ENCODE measurements at regions not wholly inside any gene's neighbourhood (a gene's known extent, or its start where the extent isn't known, plus 50 kb on each side); places are given as distances from the start of the nearest gene placed in this dataset.

GRCh38 chr6:120489941-120490340, 844.3 kb downstream of the TBC1D32 start:
- TF ChIP-seq PBX3 (IDR thresholded peaks at IDR 0.05) (no peak), JUND (IDR thresholded peaks at IDR 0.05) (no peak), RXRA (IDR thresholded peaks at IDR 0.05; ENCODE audit: borderline replicate concordance, low read depth) (no peak), FOSL2 (IDR thresholded peaks at IDR 0.05; ENCODE audit: borderline replicate concordance, low read depth) (no peak), RAD21 (IDR thresholded peaks at IDR 0.05; ENCODE audit: low read length) (no peak), TAF1 (IDR thresholded peaks at IDR 0.05; ENCODE audit: borderline replicate concordance, low read depth, low read length) (no peak)
- Histone ChIP-seq H3K4me3 (ENCODE audit: low read depth in 2 of 2, low read length in 1 of 2) (no peak overlapping the region), H3K4me2 (no peak overlapping the region), H3K4me1 (ENCODE audit: control insufficient read depth in 1 of 2, insufficient read depth in 2 of 2, low read depth in 1 of 2, low read length in 1 of 2) (no peaks in the 10 kb centered on the region), H3F3A (replicated peaks; ENCODE audit: insufficient read depth) (no peaks in the 10 kb centered on the region), H3K9me3 (no peaks in the 10 kb centered on the region), H4K20me1 (ENCODE audit: insufficient read depth) (no peaks in the 10 kb centered on the region), H2AFZ (ENCODE audit: low read depth) (no peak overlapping the region), H3K9me2 (no peaks in the 10 kb centered on the region), H3K36me3 (replicated peaks in 1 of 2; ENCODE audit: control insufficient read depth in 1 of 2, insufficient read depth in 2 of 2, low read length in 1 of 2) (no peaks in the 10 kb centered on the region), H3K9ac (no peak overlapping the region), H3K27me3 (ENCODE audit: insufficient read depth) (no peaks in the 10 kb centered on the region), H3K79me2 (ENCODE audit: insufficient read depth) (no peaks in the 10 kb centered on the region), H3K27ac (ENCODE audit: low read depth in 2 of 2, low read length in 1 of 2) (no peak overlapping the region)
- no peak for DNase-seq
- CTCF ChIA-PET = no interaction called here
- POLR2A ChIA-PET = no interaction called here
- 40% methylated on average over 2 of the region's 2 CpGs for WGBS (ENCODE audit: low lambda C conversion rate)

GRCh38 chr6:120484146-120484545, 850.1 kb downstream of the TBC1D32 start:
- POLR2A ChIA-PET = no interaction called here
- Histone ChIP-seq H3K27me3 (ENCODE audit: insufficient read depth) (no peaks in the 10 kb centered on the region), H3K9me2 (no peaks in the 10 kb centered on the region), H3K27ac (ENCODE audit: low read depth in 2 of 2, low read length in 1 of 2) (no peak overlapping the region), H3F3A (replicated peaks; ENCODE audit: insufficient read depth) (no peaks in the 10 kb centered on the region), H3K4me1 (ENCODE audit: control insufficient read depth in 1 of 2, insufficient read depth in 2 of 2, low read depth in 1 of 2, low read length in 1 of 2) (no peaks in the 10 kb centered on the region), H3K4me3 (ENCODE audit: low read depth in 2 of 2, low read length in 1 of 2) (no peak overlapping the region), H3K36me3 (replicated peaks in 1 of 2; ENCODE audit: control insufficient read depth in 1 of 2, insufficient read depth in 2 of 2, low read length in 1 of 2) (no peaks in the 10 kb centered on the region), H2AFZ (ENCODE audit: low read depth) (no peak overlapping the region), H3K79me2 (ENCODE audit: insufficient read depth) (no peaks in the 10 kb centered on the region), H3K4me2 (no peak overlapping the region), H3K9me3 (no peaks in the 10 kb centered on the region), H4K20me1 (ENCODE audit: insufficient read depth) (no peaks in the 10 kb centered on the region), H3K9ac (no peak overlapping the region)
- WGBS (ENCODE audit: low lambda C conversion rate) = 65% methylated on average over 2 of the region's 2 CpGs
- DNase-seq = no peak
- CTCF ChIA-PET = no interaction called here
- TF ChIP-seq, protein P1, sequence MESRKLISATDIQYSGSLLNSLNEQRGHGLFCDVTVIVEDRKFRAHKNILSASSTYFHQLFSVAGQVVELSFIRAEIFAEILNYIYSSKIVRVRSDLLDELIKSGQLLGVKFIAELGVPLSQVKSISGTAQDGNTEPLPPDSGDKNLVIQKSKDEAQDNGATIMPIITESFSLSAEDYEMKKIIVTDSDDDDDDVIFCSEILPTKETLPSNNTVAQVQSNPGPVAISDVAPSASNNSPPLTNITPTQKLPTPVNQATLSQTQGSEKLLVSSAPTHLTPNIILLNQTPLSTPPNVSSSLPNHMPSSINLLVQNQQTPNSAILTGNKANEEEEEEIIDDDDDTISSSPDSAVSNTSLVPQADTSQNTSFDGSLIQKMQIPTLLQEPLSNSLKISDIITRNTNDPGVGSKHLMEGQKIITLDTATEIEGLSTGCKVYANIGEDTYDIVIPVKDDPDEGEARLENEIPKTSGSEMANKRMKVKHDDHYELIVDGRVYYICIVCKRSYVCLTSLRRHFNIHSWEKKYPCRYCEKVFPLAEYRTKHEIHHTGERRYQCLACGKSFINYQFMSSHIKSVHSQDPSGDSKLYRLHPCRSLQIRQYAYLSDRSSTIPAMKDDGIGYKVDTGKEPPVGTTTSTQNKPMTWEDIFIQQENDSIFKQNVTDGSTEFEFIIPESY (IDR thresholded peaks at IDR 0.05; ENCODE audit: borderline replicate concordance, low read depth) = no peak
- no peak for TF ChIP-seq USF2 (IDR thresholded peaks at IDR 0.05; ENCODE audit: borderline replicate concordance, low read depth, low read length)
- no peak for TF ChIP-seq GABPA (IDR thresholded peaks at IDR 0.05; ENCODE audit: low read depth)
- no peak for TF ChIP-seq FOSL2 (IDR thresholded peaks at IDR 0.05; ENCODE audit: borderline replicate concordance, low read depth)
- TF ChIP-seq CTCF (IDR thresholded peaks at IDR 0.05) = no peak
- no peak for TF ChIP-seq PBX3 (IDR thresholded peaks at IDR 0.05)
